ENCODE measurements at regions not wholly inside any gene's neighbourhood (a gene's known extent, or its start where the extent isn't known, plus 50 kb on each side); places are given as distances from the start of the nearest gene placed in this dataset. TPM values are rescaled to one million over a fixed set of nuclear protein-coding genes. Genes with fewer than 3 reads are reported as not detected.
A peak's percentile ranks its signal among the peaks of the same experiment; 100 is the strongest.

DNA sequence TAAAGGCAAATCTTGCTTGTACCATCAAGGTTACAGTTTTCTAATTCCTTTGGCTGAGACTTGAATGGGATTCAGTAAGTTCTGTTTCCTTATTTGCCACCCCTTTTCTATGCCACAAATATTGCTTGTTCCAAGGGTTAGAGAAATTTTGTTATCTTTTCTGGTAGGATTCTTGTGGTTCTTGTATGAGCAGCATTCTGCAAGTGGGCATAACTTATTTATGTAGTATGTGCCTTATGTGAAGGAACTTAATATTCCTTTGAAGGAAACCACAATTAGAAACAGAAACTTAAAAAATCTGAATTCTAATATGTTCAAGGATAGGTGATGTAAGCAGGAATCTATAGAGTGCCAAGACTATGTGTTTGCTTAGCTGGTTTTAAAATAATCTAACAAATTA, 53.1 kb upstream of the TSPAN5 start:
- H3K27ac ChIP-seq (ENCODE audit: low read depth, low read length), result no peak overlapping the region
- H3K79me1 ChIP-seq (ENCODE audit: low read length), result no peaks in the 10 kb centered on the region
- no peak overlapping the region for H3K23ac ChIP-seq (ENCODE audit: low read length)
- no peak overlapping the region for H3K56ac ChIP-seq (ENCODE audit: low read length)
- no peak overlapping the region for H4K5ac ChIP-seq (ENCODE audit: low read length)
- H2BK5ac ChIP-seq (ENCODE audit: low read length), result no peak overlapping the region
- H3K36me3 ChIP-seq (ENCODE audit: control insufficient read depth, insufficient read depth, low read length), result no peaks in the 10 kb centered on the region
- no peak overlapping the region for H3K4me3 ChIP-seq (ENCODE audit: low read length)
- H3K27me3 ChIP-seq (ENCODE audit: insufficient read depth, low read length, poor library complexity), result no peaks in the 10 kb centered on the region
- no peak overlapping the region for H3K4me2 ChIP-seq (ENCODE audit: low read length)
- no peak overlapping the region for H2BK120ac ChIP-seq (ENCODE audit: low read depth, low read length)
- no peak overlapping the region for H4K8ac ChIP-seq (ENCODE audit: low read depth, low read length)
- H3K4me1 ChIP-seq (ENCODE audit: control insufficient read depth, low read depth, low read length), result no peaks in the 10 kb centered on the region
- no peak overlapping the region for H3K18ac ChIP-seq (ENCODE audit: low read length)
- H3K9ac ChIP-seq (ENCODE audit: low read length), result no peak overlapping the region
- no peak overlapping the region for H2AK5ac ChIP-seq (ENCODE audit: low read length)
- no peak for DNase-seq
- no peaks in the 10 kb centered on the region for H3K79me2 ChIP-seq (ENCODE audit: control insufficient read depth, insufficient read depth, low read length)
- H2BK15ac ChIP-seq (replicated peaks; ENCODE audit: low read depth), result no peak overlapping the region
- H3K4ac ChIP-seq (ENCODE audit: low read depth, low read length), result no peak overlapping the region

DNA sequence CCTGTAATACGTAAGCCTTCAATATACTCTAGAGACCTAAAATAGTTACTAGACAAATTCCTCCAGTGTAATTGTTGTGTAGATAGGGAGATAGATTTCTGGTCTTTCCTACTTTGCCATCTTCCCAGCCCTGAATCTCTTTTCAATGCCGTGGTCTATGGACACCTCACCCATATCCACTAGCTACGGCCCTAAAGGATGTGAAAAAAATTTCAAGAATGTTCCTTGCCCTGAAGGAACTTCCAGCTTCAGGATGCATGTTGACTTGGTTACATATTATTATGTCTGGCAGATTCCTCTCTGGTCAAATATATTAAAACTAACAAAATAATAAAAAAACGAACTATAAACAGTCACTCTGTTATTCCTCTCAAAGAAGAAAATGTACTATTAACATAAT, 52.4 kb upstream of the TSPAN5 start:
- H2BK15ac ChIP-seq (replicated peaks; ENCODE audit: low read depth), result no peak overlapping the region
- H4K8ac ChIP-seq (ENCODE audit: low read depth, low read length), result no peak overlapping the region
- no peak overlapping the region for H3K27ac ChIP-seq (ENCODE audit: low read depth, low read length)
- no peak overlapping the region for H3K18ac ChIP-seq (ENCODE audit: low read length)
- H2AK5ac ChIP-seq (ENCODE audit: low read length), result no peak overlapping the region
- H3K79me1 ChIP-seq (ENCODE audit: low read length), result no peaks in the 10 kb centered on the region
- H3K9ac ChIP-seq (ENCODE audit: low read length), result no peak overlapping the region
- no peak overlapping the region for H3K23ac ChIP-seq (ENCODE audit: low read length)
- H3K4ac ChIP-seq (ENCODE audit: low read depth, low read length), result no peak overlapping the region
- H4K5ac ChIP-seq (ENCODE audit: low read length), result no peak overlapping the region
- no peaks in the 10 kb centered on the region for H3K27me3 ChIP-seq (ENCODE audit: insufficient read depth, low read length, poor library complexity)
- H3K56ac ChIP-seq (ENCODE audit: low read length), result no peak overlapping the region
- H3K79me2 ChIP-seq (ENCODE audit: control insufficient read depth, insufficient read depth, low read length), result no peaks in the 10 kb centered on the region
- H2BK120ac ChIP-seq (ENCODE audit: low read depth, low read length), result no peak overlapping the region
- H3K4me3 ChIP-seq (ENCODE audit: low read length), result no peak overlapping the region
- DNase-seq, result peak; percentile 45
- no peaks in the 10 kb centered on the region for H3K36me3 ChIP-seq (ENCODE audit: control insufficient read depth, insufficient read depth, low read length)
- H2BK5ac ChIP-seq (ENCODE audit: low read length), result no peak overlapping the region
- H3K4me1 ChIP-seq (ENCODE audit: control insufficient read depth, low read depth, low read length), result no peaks in the 10 kb centered on the region
- WGBS (ENCODE audit: extremely low coverage, insufficient coverage, low lambda C conversion rate), result no CpG with 5 or more reads among the region's 4 CpGs
- no peak overlapping the region for H3K4me2 ChIP-seq (ENCODE audit: low read length)

Small RNA genes lying in the stretch of these regions (small RNA-seq; reads per million reads assigned to genes)
- gene AC114811.1 (ENCODE audit: insufficient read depth), result not detected

Measured in mesendoderm (in vitro differentiated cells).